Panc1 (cell line): ENCODE measurements at regions not wholly inside any gene's neighbourhood (a gene's known extent, or its start where the extent isn't known, plus 50 kb on each side); places are given as distances from the start of the nearest gene placed in this dataset.
"Not testable (repeated sequence)": the region's sequence is repeated elsewhere in the genome, so short reads cannot be mapped to it uniquely, and the experiment has no call there.

ENCODE experiments used
- ATAC-seq: fragments of 200-7000 bp; cut with Tn5 transposase; 2 replicates; pipeline ENCODE4 v1.9.1; 2020; ENCODE audit warnings: mild to moderate bottlenecking, moderate library complexity
- BruUV-seq: library from RNA; stranded (reverse); fragments of 400-500 nt; replicated peaks from 2 replicates; lab custom pipeline; 2021; lab: Mats Ljungman, UMichigan
- CTCF ChIA-PET: fragments of 300-600 bp; sonication (Branson Sonifier 250); formaldehyde crosslinking; loops from one replicate; lab custom pipeline; 2022; ENCODE audit warnings: antibody characterized with exemption; lab: Charles Lee
- POLR2A ChIA-PET: fragments of 300-600 bp; sonication (Branson Sonifier 250); formaldehyde crosslinking; loops from one replicate; lab custom pipeline; 2022; ENCODE audit warnings: antibody characterized with exemption; lab: Charles Lee
- DNase-seq: peaks from one replicate; pipeline ENCODE4 v3.0.0-alpha.2; 2010; ENCODE audit warnings: low read depth, low spot score
- H3K27ac ChIP-seq: 2 replicates; pipeline ENCODE4 v1.5.1; 2011; ENCODE audit warnings: mild to moderate bottlenecking, low read length, inconsistent platforms
- H3K27me3 ChIP-seq: fragments of 200-500 bp; sonication (Bioruptor generic); 2 replicates; pipeline ENCODE4 v1.6.0; 2014; ENCODE audit warnings: low read length, inconsistent platforms; ENCODE audit not compliant: control insufficient read depth, insufficient read depth
- H3K36me3 ChIP-seq: fragments of 200-500 bp; sonication (Bioruptor generic); 2 replicates; pipeline ENCODE4 v1.5.1; 2014; ENCODE audit warnings: inconsistent platforms, mild to moderate bottlenecking, low read length, moderate library complexity; ENCODE audit not compliant: control insufficient read depth, insufficient read depth
- H3K4me1 ChIP-seq: 2 replicates; pipeline ENCODE4 v1.5.1; 2011; ENCODE audit warnings: inconsistent platforms, mild to moderate bottlenecking, low read length, moderate library complexity; ENCODE audit not compliant: control insufficient read depth, insufficient read depth
- H3K4me3 ChIP-seq, 2 experiments: 2 replicates each; pipeline ENCODE4 v1.5.1; 2011 to 2012; ENCODE audit warnings: low read depth in 2 of 2, low read length in 2 of 2, mild to moderate bottlenecking in 2 of 2, inconsistent platforms in 1 of 2, moderate library complexity in 1 of 2
- H3K9me3 ChIP-seq: fragments of 200-500 bp; sonication (Bioruptor generic); 2 replicates; pipeline ENCODE4 v1.5.1; 2014; ENCODE audit warnings: low read depth, mild to moderate bottlenecking, inconsistent platforms, low read length, moderate library complexity; ENCODE audit not compliant: control insufficient read depth, insufficient read depth
- POLR2AphosphoS5 ChIP-seq: IDR thresholded peaks from 2 replicates; pipeline ENCODE4 v1.6.1; 2012; ENCODE audit warnings: mild to moderate bottlenecking, low read depth, low read length, moderate library complexity
- SIN3A ChIP-seq: IDR thresholded peaks from 2 replicates; pipeline ENCODE4 v1.6.1; 2012; ENCODE audit warnings: low read depth, mild to moderate bottlenecking, low read length, moderate library complexity, borderline replicate concordance; ENCODE audit not compliant: insufficient read depth
- TCF7L2 ChIP-seq: IDR thresholded peaks from 2 replicates; pipeline ENCODE4 v1.6.1; 2011; ENCODE audit warnings: mild to moderate bottlenecking, low read depth, low read length, inconsistent platforms
- in situ Hi-C: cut with HindIII; loops from 2 replicates; pipeline ENCODE4 v1.10.0; 2016; ENCODE audit warnings: low sequenced_read_pairs, low pct_unique_long_range_greater_than_20kb
- intact Hi-C: fragments of 100-400 bp; cut with micrococcal nuclease; formaldehyde crosslinking; loops from one replicate; pipeline ENCODE4 v1.10.0; 2022; ENCODE audit not compliant: unreplicated experiment
- TF ChIP-seq, protein P1 (sequence below): fragments of 450-650 bp; IDR thresholded peaks from 2 replicates; pipeline ENCODE4 v1.5.1; 2017; ENCODE audit warnings: mild to moderate bottlenecking
- TF ChIP-seq, protein P2 (sequence below), 2 experiments: IDR thresholded peaks; 2 replicates each; pipeline ENCODE4 v1.6.1; 2011 to 2012; ENCODE audit warnings: low read depth in 2 of 2, control low read depth in 1 of 2, low read length in 1 of 2, mild to moderate bottlenecking in 1 of 2, moderate library complexity in 1 of 2; ENCODE audit not compliant: insufficient read depth in 1 of 2

DNA sequence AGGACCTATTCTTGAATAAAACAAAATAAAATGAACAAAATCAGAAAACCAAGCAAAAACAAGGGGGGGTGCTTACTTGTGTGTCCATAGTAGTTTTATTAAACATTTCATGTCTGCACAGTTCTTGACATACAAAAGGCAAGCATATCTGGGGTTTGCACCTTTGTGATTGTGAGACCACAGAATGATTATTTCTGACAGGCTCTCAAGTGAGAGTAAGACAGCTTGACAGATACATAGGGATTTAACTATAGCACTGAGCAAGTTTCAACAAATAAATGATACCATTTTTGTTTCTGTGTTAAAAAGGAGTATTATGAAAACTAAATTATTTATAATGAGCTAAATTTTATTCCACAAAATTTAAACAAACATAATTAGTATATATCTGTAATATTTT lies 712.0 kb upstream of the PCDH10 start:
- ATAC-seq, result no peak
- Histone ChIP-seq H3K27ac (no peak overlapping the region), H3K27me3 (no peaks in the 10 kb centered on the region), H3K36me3 (no peaks in the 10 kb centered on the region), H3K4me3 (no peak overlapping the region), H3K4me1 (no peaks in the 10 kb centered on the region), H3K9me3 (no peaks in the 10 kb centered on the region)
- BruUV-seq, result no TSS peak
- ChIA-PET POLR2A (no interaction called here), CTCF (no interaction called here)
- in situ Hi-C loops, result no loop called here
- DNase-seq, result no peak
- TF ChIP-seq, protein P1, sequence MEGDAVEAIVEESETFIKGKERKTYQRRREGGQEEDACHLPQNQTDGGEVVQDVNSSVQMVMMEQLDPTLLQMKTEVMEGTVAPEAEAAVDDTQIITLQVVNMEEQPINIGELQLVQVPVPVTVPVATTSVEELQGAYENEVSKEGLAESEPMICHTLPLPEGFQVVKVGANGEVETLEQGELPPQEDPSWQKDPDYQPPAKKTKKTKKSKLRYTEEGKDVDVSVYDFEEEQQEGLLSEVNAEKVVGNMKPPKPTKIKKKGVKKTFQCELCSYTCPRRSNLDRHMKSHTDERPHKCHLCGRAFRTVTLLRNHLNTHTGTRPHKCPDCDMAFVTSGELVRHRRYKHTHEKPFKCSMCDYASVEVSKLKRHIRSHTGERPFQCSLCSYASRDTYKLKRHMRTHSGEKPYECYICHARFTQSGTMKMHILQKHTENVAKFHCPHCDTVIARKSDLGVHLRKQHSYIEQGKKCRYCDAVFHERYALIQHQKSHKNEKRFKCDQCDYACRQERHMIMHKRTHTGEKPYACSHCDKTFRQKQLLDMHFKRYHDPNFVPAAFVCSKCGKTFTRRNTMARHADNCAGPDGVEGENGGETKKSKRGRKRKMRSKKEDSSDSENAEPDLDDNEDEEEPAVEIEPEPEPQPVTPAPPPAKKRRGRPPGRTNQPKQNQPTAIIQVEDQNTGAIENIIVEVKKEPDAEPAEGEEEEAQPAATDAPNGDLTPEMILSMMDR, result no peak
- TF ChIP-seq TCF7L2 (no peak), POLR2AphosphoS5 (no peak), SIN3A (no peak)
- TF ChIP-seq, protein P2, sequence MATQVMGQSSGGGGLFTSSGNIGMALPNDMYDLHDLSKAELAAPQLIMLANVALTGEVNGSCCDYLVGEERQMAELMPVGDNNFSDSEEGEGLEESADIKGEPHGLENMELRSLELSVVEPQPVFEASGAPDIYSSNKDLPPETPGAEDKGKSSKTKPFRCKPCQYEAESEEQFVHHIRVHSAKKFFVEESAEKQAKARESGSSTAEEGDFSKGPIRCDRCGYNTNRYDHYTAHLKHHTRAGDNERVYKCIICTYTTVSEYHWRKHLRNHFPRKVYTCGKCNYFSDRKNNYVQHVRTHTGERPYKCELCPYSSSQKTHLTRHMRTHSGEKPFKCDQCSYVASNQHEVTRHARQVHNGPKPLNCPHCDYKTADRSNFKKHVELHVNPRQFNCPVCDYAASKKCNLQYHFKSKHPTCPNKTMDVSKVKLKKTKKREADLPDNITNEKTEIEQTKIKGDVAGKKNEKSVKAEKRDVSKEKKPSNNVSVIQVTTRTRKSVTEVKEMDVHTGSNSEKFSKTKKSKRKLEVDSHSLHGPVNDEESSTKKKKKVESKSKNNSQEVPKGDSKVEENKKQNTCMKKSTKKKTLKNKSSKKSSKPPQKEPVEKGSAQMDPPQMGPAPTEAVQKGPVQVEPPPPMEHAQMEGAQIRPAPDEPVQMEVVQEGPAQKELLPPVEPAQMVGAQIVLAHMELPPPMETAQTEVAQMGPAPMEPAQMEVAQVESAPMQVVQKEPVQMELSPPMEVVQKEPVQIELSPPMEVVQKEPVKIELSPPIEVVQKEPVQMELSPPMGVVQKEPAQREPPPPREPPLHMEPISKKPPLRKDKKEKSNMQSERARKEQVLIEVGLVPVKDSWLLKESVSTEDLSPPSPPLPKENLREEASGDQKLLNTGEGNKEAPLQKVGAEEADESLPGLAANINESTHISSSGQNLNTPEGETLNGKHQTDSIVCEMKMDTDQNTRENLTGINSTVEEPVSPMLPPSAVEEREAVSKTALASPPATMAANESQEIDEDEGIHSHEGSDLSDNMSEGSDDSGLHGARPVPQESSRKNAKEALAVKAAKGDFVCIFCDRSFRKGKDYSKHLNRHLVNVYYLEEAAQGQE (IDR thresholded peaks at IDR 0.05; ENCODE audit: insufficient read depth in 1 of 2, low read depth in 2 of 2, low read length in 1 of 2), result no peak
- intact Hi-C loops, result no loop called here

DNA sequence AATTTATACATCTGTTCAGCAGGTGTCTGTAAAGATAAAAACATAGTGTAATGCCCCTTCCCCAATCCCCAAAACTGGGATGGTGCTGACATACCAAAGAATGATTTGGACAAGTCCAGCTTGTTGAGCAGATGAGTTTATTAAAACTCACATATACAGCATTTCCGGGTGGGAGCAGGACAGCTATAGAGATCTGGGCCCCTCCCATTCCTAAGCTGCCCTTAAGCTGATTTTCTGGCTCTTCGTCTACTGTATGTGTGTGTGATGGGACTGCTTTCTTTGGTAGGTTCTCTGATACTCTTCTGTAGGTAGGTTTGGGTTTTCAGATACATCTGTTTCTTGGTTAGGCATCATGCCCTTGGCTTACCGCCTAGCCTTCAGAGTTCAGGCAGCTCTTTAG lies 703.7 kb upstream of the PCDH10 start:
- intact Hi-C loops (no loop called here), in situ Hi-C loops (no loop called here)
- no peak overlapping the region for H3K27ac ChIP-seq
- CTCF ChIA-PET, result no interaction called here
- H3K4me3 ChIP-seq, result no peak overlapping the region
- H3K36me3 ChIP-seq, result no peaks in the 10 kb centered on the region
- POLR2A ChIA-PET, result no interaction called here
- no TSS peak for BruUV-seq
- ATAC-seq, result no peak
- no peak for DNase-seq
- no peaks in the 10 kb centered on the region for H3K4me1 ChIP-seq
- H3K9me3 ChIP-seq, result no peaks in the 10 kb centered on the region
- H3K27me3 ChIP-seq, result no peaks in the 10 kb centered on the region
- no peak for TF ChIP-seq POLR2AphosphoS5
- TF ChIP-seq, protein P2 (IDR thresholded peaks at IDR 0.05; ENCODE audit: insufficient read depth in 1 of 2, low read depth in 2 of 2, low read length in 1 of 2), result no peak
- TF ChIP-seq SIN3A, result no peak
- TF ChIP-seq, protein P1, result no peak
- TF ChIP-seq TCF7L2, result no peak

DNA sequence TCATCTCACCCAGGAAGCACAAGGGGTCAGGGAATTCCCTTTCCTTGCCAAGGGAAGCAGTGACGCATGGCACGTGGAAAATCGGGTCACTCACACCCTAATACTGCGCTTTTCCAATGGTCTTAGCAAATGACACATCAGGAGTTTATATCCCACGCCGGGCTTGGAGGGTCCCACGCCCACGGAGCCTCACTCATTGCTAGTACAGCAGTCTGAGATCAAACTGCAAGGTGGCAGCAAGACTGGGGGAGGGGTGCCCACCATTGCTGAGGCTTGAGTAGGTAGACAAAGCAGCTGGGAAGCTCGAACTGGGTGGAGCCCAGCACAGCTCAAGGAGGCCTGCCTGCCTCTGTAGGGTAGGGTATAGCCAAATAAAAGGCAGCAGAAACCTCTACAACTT lies 691.1 kb upstream of the PCDH10 start:
- H3K36me3 ChIP-seq, H3K4me1 ChIP-seq, H3K4me3 ChIP-seq, POLR2A ChIA-PET, CTCF ChIA-PET, DNase-seq, in situ Hi-C loops, H3K9me3 ChIP-seq, intact Hi-C loops, H3K27ac ChIP-seq, BruUV-seq, H3K27me3 ChIP-seq, ATAC-seq: not testable (repeated sequence)
